SK-N-SH treated with all-trans-retinoic acid at 6 μM for 48 hours (cell line): ENCODE measurements at regions not wholly inside any gene's neighbourhood (a gene's known extent, or its start where the extent isn't known, plus 50 kb on each side); places are given as distances from the start of the nearest gene placed in this dataset.

Source experiments
- PPARA ChIP-seq: fragments of 250-450 bp; sonication (Bioruptor Pico); IDR thresholded peaks from 2 replicates; pipeline ENCODE4 v1.5.0; 2020; ENCODE audit warnings: mild to moderate bottlenecking, borderline replicate concordance
- ZNF70 ChIP-seq: fragments of 450-650 bp; formaldehyde crosslinking; IDR thresholded peaks from 2 replicates; pipeline ENCODE4 v1.5.0; 2020; ENCODE audit warnings: mild to moderate bottlenecking, moderate library complexity
- TF ChIP-seq, protein P1 (sequence below): fragments of 250-450 bp; sonication (Bioruptor Pico); IDR thresholded peaks from 2 replicates; pipeline ENCODE4 v1.5.0; 2020; ENCODE audit warnings: mild to moderate bottlenecking, moderate library complexity

DNA sequence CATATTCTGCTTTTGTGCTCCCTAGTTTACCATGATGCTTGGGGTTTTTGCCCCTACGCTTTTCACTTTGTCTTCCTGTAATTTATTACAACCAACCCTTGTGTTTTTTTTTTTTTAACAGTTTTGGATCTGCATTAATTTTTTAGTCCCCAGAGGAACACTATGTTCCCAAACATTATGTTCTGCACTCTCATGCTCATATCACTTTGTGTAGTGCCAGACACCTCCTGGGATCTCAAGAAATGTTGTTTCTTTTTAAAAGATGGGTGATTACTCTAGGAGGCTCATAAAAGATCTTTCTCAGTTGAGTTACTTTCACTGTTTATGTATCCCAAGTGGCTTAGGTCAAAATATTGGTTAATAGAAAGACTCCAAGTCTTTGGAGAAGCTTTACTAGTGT is 116.2 kb upstream of the MKLN1 start:
- TF ChIP-seq, protein P1, sequence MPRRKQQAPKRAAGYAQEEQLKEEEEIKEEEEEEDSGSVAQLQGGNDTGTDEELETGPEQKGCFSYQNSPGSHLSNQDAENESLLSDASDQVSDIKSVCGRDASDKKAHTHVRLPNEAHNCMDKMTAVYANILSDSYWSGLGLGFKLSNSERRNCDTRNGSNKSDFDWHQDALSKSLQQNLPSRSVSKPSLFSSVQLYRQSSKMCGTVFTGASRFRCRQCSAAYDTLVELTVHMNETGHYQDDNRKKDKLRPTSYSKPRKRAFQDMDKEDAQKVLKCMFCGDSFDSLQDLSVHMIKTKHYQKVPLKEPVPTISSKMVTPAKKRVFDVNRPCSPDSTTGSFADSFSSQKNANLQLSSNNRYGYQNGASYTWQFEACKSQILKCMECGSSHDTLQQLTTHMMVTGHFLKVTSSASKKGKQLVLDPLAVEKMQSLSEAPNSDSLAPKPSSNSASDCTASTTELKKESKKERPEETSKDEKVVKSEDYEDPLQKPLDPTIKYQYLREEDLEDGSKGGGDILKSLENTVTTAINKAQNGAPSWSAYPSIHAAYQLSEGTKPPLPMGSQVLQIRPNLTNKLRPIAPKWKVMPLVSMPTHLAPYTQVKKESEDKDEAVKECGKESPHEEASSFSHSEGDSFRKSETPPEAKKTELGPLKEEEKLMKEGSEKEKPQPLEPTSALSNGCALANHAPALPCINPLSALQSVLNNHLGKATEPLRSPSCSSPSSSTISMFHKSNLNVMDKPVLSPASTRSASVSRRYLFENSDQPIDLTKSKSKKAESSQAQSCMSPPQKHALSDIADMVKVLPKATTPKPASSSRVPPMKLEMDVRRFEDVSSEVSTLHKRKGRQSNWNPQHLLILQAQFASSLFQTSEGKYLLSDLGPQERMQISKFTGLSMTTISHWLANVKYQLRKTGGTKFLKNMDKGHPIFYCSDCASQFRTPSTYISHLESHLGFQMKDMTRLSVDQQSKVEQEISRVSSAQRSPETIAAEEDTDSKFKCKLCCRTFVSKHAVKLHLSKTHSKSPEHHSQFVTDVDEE (CRISPR knock-in tag), result no peak
- TF ChIP-seq PPARA (CRISPR knock-in tag), result no peak
- TF ChIP-seq ZNF70 (CRISPR knock-in tag), result no peak
